Fibroblast of mammary gland (primary cell): ENCODE measurements at regions not wholly inside any gene's neighbourhood (a gene's known extent, or its start where the extent isn't known, plus 50 kb on each side); places are given as distances from the start of the nearest gene placed in this dataset.
A peak's percentile ranks its signal among the peaks of the same experiment; 100 is the strongest.
"Not testable (repeated sequence)": the region's sequence is repeated elsewhere in the genome, so short reads cannot be mapped to it uniquely, and the experiment has no call there.

Experiments
- DNase-seq: peaks from one replicate; pipeline ENCODE4 v3.0.0-alpha.2; 2010; ENCODE audit warnings: low read depth
- H3K4me3 ChIP-seq: 2 replicates; pipeline ENCODE4 v1.5.1; 2011; ENCODE audit warnings: low read depth, mild to moderate bottlenecking, low read length, moderate library complexity; ENCODE audit not compliant: control insufficient read depth
- CTCF ChIP-seq: conservative IDR thresholded peaks from 2 replicates; pipeline ENCODE4 v1.5.1; 2011; ENCODE audit warnings: low read depth, low read length, inconsistent platforms; ENCODE audit not compliant: control insufficient read depth, insufficient read depth

- no peak for TF ChIP-seq CTCF
- DNase-seq = no peak
- no peak overlapping the region for H3K4me3 ChIP-seq
These were observed 162.7 kb upstream of the CNOT2 start for GRCh38 chr12:70080566-70080965.

GRCh38 chr12:70082997-70083676 is 160.1 kb upstream of the CNOT2 start:
- no peak for TF ChIP-seq CTCF
- no peak for DNase-seq
- H3K4me3 ChIP-seq = no peak overlapping the region

DNA sequence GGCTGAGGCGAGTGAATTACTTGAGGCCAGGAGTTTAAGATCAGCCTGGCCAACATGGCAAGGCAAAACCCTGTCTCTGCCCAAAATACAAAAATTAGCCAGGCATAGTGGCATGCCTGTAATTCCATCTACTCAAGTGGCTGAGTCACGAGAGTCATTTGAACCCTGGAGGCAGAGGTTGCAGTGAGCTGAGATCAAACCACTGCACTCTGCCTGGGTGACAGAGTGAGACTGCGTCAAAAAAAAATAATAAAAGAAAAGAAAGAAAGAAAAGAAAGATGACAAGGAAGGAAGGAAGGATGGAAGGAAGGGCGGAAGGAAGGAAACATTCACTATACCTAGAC is 159.6 kb upstream of the CNOT2 start:
- DNase-seq = no peak
- no peak overlapping the region for H3K4me3 ChIP-seq
- TF ChIP-seq CTCF = no peak

GRCh38 chr12:70086372-70086771 is 156.9 kb upstream of the CNOT2 start:
- DNase-seq, H3K4me3 ChIP-seq: not testable (repeated sequence)

- DNase-seq = no peak
- TF ChIP-seq CTCF = no peak
- H3K4me3 ChIP-seq = no peak overlapping the region
These were observed 152.2 kb upstream of the CNOT2 start for GRCh38 chr12:70091021-70091521.

GRCh38 chr12:70094467-70094866 is 148.8 kb upstream of the CNOT2 start:
- no peak overlapping the region for H3K4me3 ChIP-seq
- TF ChIP-seq CTCF = no peak
- peak; percentile 3 for DNase-seq

- no peak overlapping the region for H3K4me3 ChIP-seq
- TF ChIP-seq CTCF = no peak
- DNase-seq = peak; percentile 51
These were observed 146.3 kb upstream of the CNOT2 start for GRCh38 chr12:70096759-70097410.
